ENCODE measurements at regions not wholly inside any gene's neighbourhood (a gene's known extent, or its start where the extent isn't known, plus 50 kb on each side); places are given as distances from the start of the nearest gene placed in this dataset. TPM values are rescaled to one million over a fixed set of nuclear protein-coding genes. Genes with fewer than 3 reads are reported as not detected.

Small RNA genes lying in the stretch of these regions (small RNA-seq; reads per million reads assigned to genes)
- gene AP000676.1, result not detected
- not detected for gene RF00026
- not detected for gene RNU6-1135P

Data from HT-29 (cell line).